ENCODE measurements at regions not wholly inside any gene's neighbourhood (a gene's known extent, or its start where the extent isn't known, plus 50 kb on each side); places are given as distances from the start of the nearest gene placed in this dataset.

- TF ChIP-seq EZH2 (IDR thresholded peaks at IDR 0.05; ENCODE audit: low read depth, low read length, severe bottlenecking) (no peak), GABPA (IDR thresholded peaks at IDR 0.05; ENCODE audit: borderline replicate concordance, insufficient read depth, low read length) (no peak), YY1 (IDR thresholded peaks at IDR 0.05; ENCODE audit: low read depth, low read length) (no peak), POLR2AphosphoS5 (IDR thresholded peaks at IDR 0.05; ENCODE audit: low read depth, low read length) (no peak), RAD21 (IDR thresholded peaks at IDR 0.05 in 1 of 2, conservative IDR thresholded peaks at IDR 0.05 in 1 of 2; ENCODE audit: low read depth in 2 of 2, low read length in 2 of 2) (peak; percentile 32 to 46), CREB1 (IDR thresholded peaks at IDR 0.05) (no peak), CTCF (IDR thresholded peaks at IDR 0.05; ENCODE audit: control extremely low read depth in 1 of 3, insufficient read depth in 1 of 3, low read depth in 1 of 3, low read length in 3 of 3) (peak in 1 of 3 experiments; percentile 22; a peak in 1 of 4 replicates), POLR2A (IDR thresholded peaks at IDR 0.05; ENCODE audit: control extremely low read depth in 1 of 2, low read depth in 2 of 2, low read length in 2 of 2) (no peak), TAF1 (IDR thresholded peaks at IDR 0.05; ENCODE audit: low read depth, low read length) (no peak)
Observed at GRCh38 chr14:54025661-54026060, 69.0 kb upstream of the BMP4 start.
